Stimulated activated CD8-positive, alpha-beta memory T cell treated with anti-CD3 and anti-CD28 coated beads, Interleukin-4, amount 100 ng/mL, for 48 hours (primary cell): ENCODE measurements at regions not wholly inside any gene's neighbourhood (a gene's known extent, or its start where the extent isn't known, plus 50 kb on each side); places are given as distances from the start of the nearest gene placed in this dataset.

Experiments used
- DNase-seq: peaks from one replicate; pipeline ENCODE4 v3.0.0-alpha.2; 2020

- no peak for DNase-seq
Measured at GRCh38 chr7:67571026-67571545, 574.5 kb downstream of the TYW1 start.

- no peak for DNase-seq
Measured at GRCh38 chr7:67573639-67574038, 577.0 kb downstream of the TYW1 start.

- no peak for DNase-seq
Measured at GRCh38 chr7:67588631-67589030, 592.0 kb downstream of the TYW1 start.

- no peak for DNase-seq
Measured at GRCh38 chr7:67589183-67589582, 592.5 kb downstream of the TYW1 start.

GRCh38 chr7:67590649-67591048 lies 594.0 kb downstream of the TYW1 start:
- no peak for DNase-seq

GRCh38 chr7:67593794-67594193 lies 597.2 kb downstream of the TYW1 start:
- no peak for DNase-seq

GRCh38 chr7:67595431-67596180 lies 599.0 kb downstream of the TYW1 start:
- DNase-seq: no peak

GRCh38 chr7:67597161-67597560 lies 600.5 kb downstream of the TYW1 start:
- DNase-seq: no peak

GRCh38 chr7:67598469-67598868 lies 601.8 kb downstream of the TYW1 start:
- DNase-seq: no peak

GRCh38 chr7:67599331-67600062 lies 602.9 kb downstream of the TYW1 start:
- DNase-seq: no peak

- no peak for DNase-seq
Measured at GRCh38 chr7:67602246-67602887, 605.7 kb downstream of the TYW1 start.

GRCh38 chr7:67604461-67605386 lies 608.1 kb downstream of the TYW1 start:
- DNase-seq: no peak

- DNase-seq: no peak
Measured at GRCh38 chr7:67608806-67609205, 612.2 kb downstream of the TYW1 start.

GRCh38 chr7:67610897-67611296 lies 614.3 kb downstream of the TYW1 start:
- no peak for DNase-seq

GRCh38 chr7:67614843-67615242 lies 618.2 kb downstream of the TYW1 start:
- DNase-seq: no peak

- no peak for DNase-seq
Measured at GRCh38 chr7:67616517-67616916, 619.9 kb downstream of the TYW1 start.

- no peak for DNase-seq
Measured at GRCh38 chr7:67618556-67619162, 622.0 kb downstream of the TYW1 start.

- no peak for DNase-seq
Measured at GRCh38 chr7:67619175-67619574, 622.5 kb downstream of the TYW1 start.

- no peak for DNase-seq
Measured at GRCh38 chr7:67620216-67620933, 623.7 kb downstream of the TYW1 start.

GRCh38 chr7:67621704-67622103 lies 625.1 kb downstream of the TYW1 start:
- no peak for DNase-seq

- peak; percentile 48 for DNase-seq
Measured at GRCh38 chr7:67625257-67625737, 628.7 kb downstream of the TYW1 start.
